Endothelial cell of umbilical vein (primary cell): ENCODE measurements at regions not wholly inside any gene's neighbourhood (a gene's known extent, or its start where the extent isn't known, plus 50 kb on each side); places are given as distances from the start of the nearest gene placed in this dataset.

ENCODE experiments used
- BruUV-seq: library from RNA; stranded (reverse); fragments of 400-500 nt; replicated peaks from 2 replicates; lab custom pipeline; 2021; lab: Mats Ljungman, UMichigan
- CTCF ChIA-PET: fragments of 300-600, 350-600 bp; sonication (Branson Sonifier 250); formaldehyde crosslinking; loops from one replicate; lab custom pipeline; 2021; ENCODE audit warnings: antibody characterized with exemption, inconsistent platforms; lab: Charles Lee
- POLR2A ChIA-PET: fragments of 300-600, 350-600 bp; sonication (Branson Sonifier 250); formaldehyde crosslinking; loops from one replicate; lab custom pipeline; 2021; ENCODE audit warnings: antibody characterized with exemption, inconsistent platforms; lab: Charles Lee
- DNase-seq: peaks from one replicate; pipeline ENCODE4 v3.0.0-alpha.2; 2011; ENCODE audit warnings: low read depth, low spot score
- FAIRE-seq: peaks from 2 replicates; lab custom pipeline; 2011; peaks lifted over from hg19 to GRCh38; lab: Jason Lieb, UNC
- H2AFZ ChIP-seq: 2 replicates; pipeline ENCODE4 v1.6.0; 2012; ENCODE audit warnings: low read depth, low read length, control low read depth, inconsistent platforms
- H3K27ac ChIP-seq: 2 replicates; pipeline ENCODE4 v1.5.1; 2011; ENCODE audit warnings: low read depth, mild to moderate bottlenecking, control low read depth, low read length, moderate library complexity; ENCODE audit not compliant: insufficient read depth
- H3K27me3 ChIP-seq, 2 experiments: 2 replicates each; pipeline versions ENCODE4 v1.6.0 to v1.6.1; 2011; ENCODE audit warnings: low read length in 2 of 2, mixed read lengths in 1 of 2; ENCODE audit not compliant: control insufficient read depth in 2 of 2, insufficient read depth in 2 of 2
- H3K36me3 ChIP-seq, 2 experiments: 2 replicates in 1 of 2; 3 replicates in 1 of 2; pipeline ENCODE4 v1.5.1; 2011; ENCODE audit warnings: low read length in 2 of 2, mild to moderate bottlenecking in 1 of 2, moderate library complexity in 1 of 2; ENCODE audit not compliant: control insufficient read depth in 2 of 2, insufficient read depth in 2 of 2; ENCODE audit errors: extremely low read depth in 1 of 2
- H3K4me1 ChIP-seq: 3 replicates; pipeline ENCODE4 v1.5.1; 2011; ENCODE audit warnings: mild to moderate bottlenecking, low read length; ENCODE audit not compliant: control insufficient read depth, insufficient read depth; ENCODE audit errors: extremely low read depth
- H3K4me2 ChIP-seq: 2 replicates; pipeline ENCODE4 v1.6.1; 2011; ENCODE audit warnings: low read length, control low read depth, mixed read lengths; ENCODE audit not compliant: insufficient read depth
- H3K4me3 ChIP-seq, 3 experiments: fragments of 200-600 bp in 1 of 3; sonication (generic), shearing (Covaris generic) in 1 of 3; replicated peaks in 1 of 3; 2 replicates each; pipeline ENCODE4 v1.5.1; 2011 to 2016; ENCODE audit warnings: control low read depth in 3 of 3, low read length in 3 of 3, mild to moderate bottlenecking in 2 of 3, inconsistent platforms in 1 of 3, low read depth in 1 of 3, moderate library complexity in 1 of 3; ENCODE audit not compliant: insufficient read depth in 1 of 3
- H3K79me2 ChIP-seq: 2 replicates; pipeline ENCODE4 v1.6.0; 2012; ENCODE audit warnings: low read length, inconsistent platforms; ENCODE audit not compliant: control insufficient read depth, insufficient read depth
- H3K9ac ChIP-seq: replicated peaks from 2 replicates; pipeline ENCODE3; 2011; ENCODE audit warnings: low read length, control low read depth; ENCODE audit not compliant: insufficient read depth; ENCODE audit errors: extremely low read depth
- H3K9me1 ChIP-seq: replicated peaks from 3 replicates; pipeline ENCODE4 v1.6.0; 2011; ENCODE audit warnings: mild to moderate bottlenecking, low read length; ENCODE audit not compliant: control insufficient read depth, insufficient read depth; ENCODE audit errors: extremely low read depth
- H3K9me3 ChIP-seq: replicated peaks from 2 replicates; pipeline ENCODE4 v1.5.1; 2012; ENCODE audit warnings: low read length, inconsistent platforms; ENCODE audit not compliant: control insufficient read depth, insufficient read depth
- H4K20me1 ChIP-seq: replicated peaks from 2 replicates; pipeline ENCODE3; 2011; ENCODE audit warnings: mild to moderate bottlenecking, low read length; ENCODE audit not compliant: control insufficient read depth, insufficient read depth; ENCODE audit errors: extremely low read depth
- EZH2 ChIP-seq: IDR thresholded peaks from 2 replicates; pipeline ENCODE4 v1.6.1; 2012; ENCODE audit warnings: borderline replicate concordance, low read depth, mild to moderate bottlenecking, moderate library complexity, low read length, inconsistent platforms; ENCODE audit not compliant: severe bottlenecking
- FOS ChIP-seq: IDR thresholded peaks from 2 replicates; pipeline ENCODE4 v1.6.1; 2011; ENCODE audit warnings: mild to moderate bottlenecking, low read length, moderate library complexity, borderline replicate concordance; ENCODE audit not compliant: insufficient read depth
- GATA2 ChIP-seq: IDR thresholded peaks from 2 replicates; pipeline ENCODE4 v1.7.0; 2011; ENCODE audit warnings: low read depth, mild to moderate bottlenecking, moderate library complexity, mixed read lengths, low read length; ENCODE audit not compliant: insufficient read length, insufficient read depth
- JUN ChIP-seq: IDR thresholded peaks from 2 replicates; pipeline ENCODE4 v1.6.1; 2011; ENCODE audit warnings: borderline replicate concordance, low read depth; ENCODE audit not compliant: insufficient read length, insufficient read depth
- MAX ChIP-seq: IDR thresholded peaks from 2 replicates; pipeline ENCODE4 v1.6.1; 2011; ENCODE audit not compliant: insufficient read depth, insufficient read length
- MYC ChIP-seq: IDR thresholded peaks from one replicate; pipeline ENCODE4 v1.6.1; 2011; ENCODE audit warnings: mild to moderate bottlenecking, low read depth, low read length
- POLR2A ChIP-seq: IDR thresholded peaks from 2 replicates; pipeline ENCODE4 v1.6.1; 2012; ENCODE audit warnings: low read depth, mild to moderate bottlenecking, control low read depth, low read length
- dilution Hi-C: fragments of 300-500 bp; cut with MboI; formaldehyde crosslinking; loops from one replicate; pipeline ENCODE4 v1.15.0; 2019; ENCODE audit warnings: low sequenced_read_pairs; ENCODE audit not compliant: extremely low pct_ligation_motif_present
- intact Hi-C: fragments of 100-400 bp; cut with micrococcal nuclease; formaldehyde crosslinking; loops from one replicate; pipeline ENCODE4 v1.10.0; 2022

- no peak for DNase-seq
- Histone ChIP-seq H3K4me2 (no peak overlapping the region), H3K9me3 (no peaks in the 10 kb centered on the region), H3K36me3 (no peaks in the 10 kb centered on the region), H3K27me3 (no peaks in the 10 kb centered on the region), H4K20me1 (no peaks in the 10 kb centered on the region), H2AFZ (no peak overlapping the region), H3K27ac (no peak overlapping the region), H3K79me2 (no peaks in the 10 kb centered on the region), H3K9me1 (no peaks in the 10 kb centered on the region), H3K9ac (no peak overlapping the region), H3K4me1 (no peaks in the 10 kb centered on the region), H3K4me3 (no peak overlapping the region)
- TF ChIP-seq JUN (no peak), GATA2 (peak; percentile 20)
- BruUV-seq, result no TSS peak
- dilution Hi-C loops (no loop called here), intact Hi-C loops (no loop called here)
- CTCF ChIA-PET, result no interaction called here
- no peak for FAIRE-seq
- POLR2A ChIA-PET, result no interaction called here
Measured at GRCh38 chr4:187550256-187550950, 445.2 kb upstream of the ZFP42 start.

- Histone ChIP-seq H3K9me3 (no peaks in the 10 kb centered on the region), H3K9ac (no peak overlapping the region), H3K9me1 (no peaks in the 10 kb centered on the region), H3K27ac (no peak overlapping the region), H3K4me2 (no peak overlapping the region), H3K27me3 (no peaks in the 10 kb centered on the region), H2AFZ (no peak overlapping the region), H4K20me1 (no peaks in the 10 kb centered on the region), H3K79me2 (no peaks in the 10 kb centered on the region), H3K36me3 (no peaks in the 10 kb centered on the region), H3K4me3 (no peak overlapping the region), H3K4me1 (no peaks in the 10 kb centered on the region)
- POLR2A ChIA-PET, result no interaction called here
- dilution Hi-C loops (no loop called here), intact Hi-C loops (no loop called here)
- no peak for TF ChIP-seq JUN
- no peak for TF ChIP-seq GATA2
- no peak for TF ChIP-seq MAX
- TF ChIP-seq MYC, result no peak
- no peak for TF ChIP-seq POLR2A
- TF ChIP-seq FOS, result no peak
- TF ChIP-seq EZH2, result no peak
- DNase-seq (no peak), FAIRE-seq (no peak)
- BruUV-seq, result no TSS peak
- CTCF ChIA-PET, result no interaction called here
Measured at GRCh38 chr4:187552781-187553180, 442.8 kb upstream of the ZFP42 start.
